ENCODE measurements at regions not wholly inside any gene's neighbourhood (a gene's known extent, or its start where the extent isn't known, plus 50 kb on each side); places are given as distances from the start of the nearest gene placed in this dataset.

- no peak overlapping the region for H3K4me3 ChIP-seq (ENCODE audit: low read depth, low read length)
- peaks cover 3% of the 10 kb centered on the region for H3K79me2 ChIP-seq
- H3K36me3 ChIP-seq (ENCODE audit: control insufficient read depth, insufficient read depth, low read length) = no peaks in the 10 kb centered on the region
- TF ChIP-seq, protein P1, sequence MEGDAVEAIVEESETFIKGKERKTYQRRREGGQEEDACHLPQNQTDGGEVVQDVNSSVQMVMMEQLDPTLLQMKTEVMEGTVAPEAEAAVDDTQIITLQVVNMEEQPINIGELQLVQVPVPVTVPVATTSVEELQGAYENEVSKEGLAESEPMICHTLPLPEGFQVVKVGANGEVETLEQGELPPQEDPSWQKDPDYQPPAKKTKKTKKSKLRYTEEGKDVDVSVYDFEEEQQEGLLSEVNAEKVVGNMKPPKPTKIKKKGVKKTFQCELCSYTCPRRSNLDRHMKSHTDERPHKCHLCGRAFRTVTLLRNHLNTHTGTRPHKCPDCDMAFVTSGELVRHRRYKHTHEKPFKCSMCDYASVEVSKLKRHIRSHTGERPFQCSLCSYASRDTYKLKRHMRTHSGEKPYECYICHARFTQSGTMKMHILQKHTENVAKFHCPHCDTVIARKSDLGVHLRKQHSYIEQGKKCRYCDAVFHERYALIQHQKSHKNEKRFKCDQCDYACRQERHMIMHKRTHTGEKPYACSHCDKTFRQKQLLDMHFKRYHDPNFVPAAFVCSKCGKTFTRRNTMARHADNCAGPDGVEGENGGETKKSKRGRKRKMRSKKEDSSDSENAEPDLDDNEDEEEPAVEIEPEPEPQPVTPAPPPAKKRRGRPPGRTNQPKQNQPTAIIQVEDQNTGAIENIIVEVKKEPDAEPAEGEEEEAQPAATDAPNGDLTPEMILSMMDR (IDR thresholded peaks at IDR 0.05) = no peak
- no peaks in the 10 kb centered on the region for H3K27me3 ChIP-seq (ENCODE audit: control insufficient read depth, insufficient read depth, low read length)
- H2AFZ ChIP-seq = no peak overlapping the region
- no peak overlapping the region for H3K9ac ChIP-seq
- H3K27ac ChIP-seq = no peak overlapping the region
- no peaks in the 10 kb centered on the region for H3K9me3 ChIP-seq (ENCODE audit: control insufficient read depth, low read length)
- no peaks in the 10 kb centered on the region for H3K4me1 ChIP-seq
- no peak overlapping the region for H3K4me2 ChIP-seq (ENCODE audit: low read length)
These were observed 536.7 kb upstream of the TNP1 start for GRCh38 chr2:217396586-217396985.

DNA sequence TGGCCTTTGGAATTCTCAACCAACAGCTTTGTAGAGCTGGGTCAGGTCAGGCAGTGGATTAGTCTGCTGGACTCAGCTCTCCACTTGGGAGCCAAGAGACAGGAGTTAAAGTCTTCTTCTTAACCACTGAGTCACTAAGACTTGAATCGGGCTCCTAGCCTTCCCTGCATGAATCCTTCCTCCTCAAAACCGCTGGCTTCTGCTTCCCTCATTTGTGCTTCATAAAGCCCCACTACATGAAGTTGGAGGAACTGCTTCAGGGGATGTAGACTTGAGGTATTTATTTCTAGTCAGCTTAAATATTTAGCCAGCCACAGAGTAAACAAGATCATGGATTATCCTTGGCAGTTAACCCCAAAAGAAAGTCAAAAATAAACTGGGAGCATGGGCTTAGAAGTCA lies 536.3 kb upstream of the TNP1 start:
- Histone ChIP-seq H3K27me3 (ENCODE audit: control insufficient read depth, insufficient read depth, low read length) (no peaks in the 10 kb centered on the region), H3K27ac (no peak overlapping the region), H3K4me2 (ENCODE audit: low read length) (no peak overlapping the region), H3K9ac (no peak overlapping the region), H3K9me3 (ENCODE audit: control insufficient read depth, low read length) (no peaks in the 10 kb centered on the region), H2AFZ (no peak overlapping the region), H3K4me1 (no peaks in the 10 kb centered on the region), H3K4me3 (ENCODE audit: low read depth, low read length) (no peak overlapping the region), H3K79me2 (peaks cover 3% of the 10 kb centered on the region), H3K36me3 (ENCODE audit: control insufficient read depth, insufficient read depth, low read length) (no peaks in the 10 kb centered on the region)
- TF ChIP-seq, protein P1 (IDR thresholded peaks at IDR 0.05) = no peak

- Histone ChIP-seq H3K4me1 (no peaks in the 10 kb centered on the region), H3K27me3 (ENCODE audit: control insufficient read depth, insufficient read depth, low read length) (no peaks in the 10 kb centered on the region), H3K9ac (no peak overlapping the region), H3K27ac (no peak overlapping the region), H3K9me3 (ENCODE audit: control insufficient read depth, low read length) (no peaks in the 10 kb centered on the region), H3K4me2 (ENCODE audit: low read length) (no peak overlapping the region), H3K79me2 (peaks cover 3% of the 10 kb centered on the region), H3K36me3 (ENCODE audit: control insufficient read depth, insufficient read depth, low read length) (no peaks in the 10 kb centered on the region), H2AFZ (no peak overlapping the region), H3K4me3 (ENCODE audit: low read depth, low read length) (no peak overlapping the region)
- TF ChIP-seq, protein P1 (IDR thresholded peaks at IDR 0.05) = no peak
These were observed 534.9 kb upstream of the TNP1 start for GRCh38 chr2:217394510-217395351.

GRCh38 chr2:217393585-217394032 lies 533.7 kb upstream of the TNP1 start:
- no peak overlapping the region for H2AFZ ChIP-seq
- H3K27ac ChIP-seq = no peak overlapping the region
- peaks cover 3% of the 10 kb centered on the region for H3K79me2 ChIP-seq
- H3K36me3 ChIP-seq (ENCODE audit: control insufficient read depth, insufficient read depth, low read length) = no peaks in the 10 kb centered on the region
- H3K9ac ChIP-seq = no peak overlapping the region
- no peak overlapping the region for H3K4me2 ChIP-seq (ENCODE audit: low read length)
- no peaks in the 10 kb centered on the region for H3K27me3 ChIP-seq (ENCODE audit: control insufficient read depth, insufficient read depth, low read length)
- H3K4me3 ChIP-seq (ENCODE audit: low read depth, low read length) = no peak overlapping the region
- no peaks in the 10 kb centered on the region for H3K9me3 ChIP-seq (ENCODE audit: control insufficient read depth, low read length)
- H3K4me1 ChIP-seq = no peaks in the 10 kb centered on the region
- TF ChIP-seq, protein P1 (IDR thresholded peaks at IDR 0.05) = no peak
